ENCODE measurements at regions not wholly inside any gene's neighbourhood (a gene's known extent, or its start where the extent isn't known, plus 50 kb on each side); places are given as distances from the start of the nearest gene placed in this dataset.

DNA sequence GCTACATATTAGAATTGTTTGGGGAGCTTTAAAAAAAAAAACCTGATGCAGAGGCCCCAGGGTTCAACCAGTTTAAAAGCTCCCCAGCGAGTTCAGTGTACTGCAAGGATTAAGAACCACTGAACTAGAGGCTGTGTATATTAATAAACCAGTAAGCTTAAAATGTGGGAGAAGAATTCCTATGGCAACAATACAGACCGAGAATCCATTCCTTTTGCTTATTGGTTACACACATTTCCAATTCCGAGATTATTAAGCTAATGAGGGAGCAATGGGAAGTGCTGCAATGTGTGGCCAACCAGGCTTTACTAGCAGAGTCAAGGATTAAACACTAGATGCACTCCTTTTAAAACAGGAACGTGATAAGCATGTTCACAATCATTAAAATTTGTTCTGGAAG, 204.4 kb downstream of the TDRD15 start:
- ATAC-seq (no peak), FAIRE-seq (no peak), DNase-seq (ENCODE audit: low read depth in 1 of 2, low spot score in 1 of 2) (no peak)
- ChIA-PET POLR2A (no interaction called here), CTCF (interaction anchor here (1.3 kb wide), 1 partner anchor 10 kb away, joined by 7 read pairs; no protein-coding TSS in a partner anchor)
- Histone ChIP-seq H3K9me3 (no peaks in the 10 kb centered on the region), H3K4me2 (no peak overlapping the region), H3K27ac (no peak overlapping the region), H3K4me3 (no peak overlapping the region), H3K4me1 (no peaks in the 10 kb centered on the region)
- TF ChIP-seq NR3C1 (IDR thresholded peaks at IDR 0.05) (no peak), ZNF302 (CRISPR knock-in tag; IDR thresholded peaks at IDR 0.05) (no peak), TFCP2L1 (CRISPR knock-in tag; IDR thresholded peaks at IDR 0.05) (no peak), ZSCAN20 (CRISPR knock-in tag; IDR thresholded peaks at IDR 0.05) (no peak), CBX8 (IDR thresholded peaks at IDR 0.05) (no peak), NPAS2 (CRISPR knock-in tag; IDR thresholded peaks at IDR 0.05; ENCODE audit: borderline replicate concordance) (no peak), FOXS1 (CRISPR knock-in tag; IDR thresholded peaks at IDR 0.05) (no peak), FOSL2 (IDR thresholded peaks at IDR 0.05) (no peak), FOSL2 (CRISPR knock-in tag; IDR thresholded peaks at IDR 0.05) (no peak), NFE2L2 (conservative IDR thresholded peaks at IDR 0.05; ENCODE audit: low read length) (no peak), CHD2 (IDR thresholded peaks at IDR 0.05; ENCODE audit: low read length, partially characterized antibody) (no peak), MYC (IDR thresholded peaks at IDR 0.05; ENCODE audit: borderline replicate concordance, low read length) (no peak), CBX2 (IDR thresholded peaks at IDR 0.05; ENCODE audit: borderline replicate concordance, low read depth) (no peak), KDM1A (IDR thresholded peaks at IDR 0.05; ENCODE audit: low read depth) (no peak), JUN (IDR thresholded peaks at IDR 0.05) (no peak), BHLHE40 (IDR thresholded peaks at IDR 0.05; ENCODE audit: low read depth, low read length) (no peak)
- TF ChIP-seq, protein P1, sequence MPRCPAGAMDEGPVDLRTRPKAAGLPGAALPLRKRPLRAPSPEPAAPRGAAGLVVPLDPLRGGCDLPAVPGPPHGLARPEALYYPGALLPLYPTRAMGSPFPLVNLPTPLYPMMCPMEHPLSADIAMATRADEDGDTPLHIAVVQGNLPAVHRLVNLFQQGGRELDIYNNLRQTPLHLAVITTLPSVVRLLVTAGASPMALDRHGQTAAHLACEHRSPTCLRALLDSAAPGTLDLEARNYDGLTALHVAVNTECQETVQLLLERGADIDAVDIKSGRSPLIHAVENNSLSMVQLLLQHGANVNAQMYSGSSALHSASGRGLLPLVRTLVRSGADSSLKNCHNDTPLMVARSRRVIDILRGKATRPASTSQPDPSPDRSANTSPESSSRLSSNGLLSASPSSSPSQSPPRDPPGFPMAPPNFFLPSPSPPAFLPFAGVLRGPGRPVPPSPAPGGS (IDR thresholded peaks at IDR 0.05): no peak
- TF ChIP-seq, protein P2, sequence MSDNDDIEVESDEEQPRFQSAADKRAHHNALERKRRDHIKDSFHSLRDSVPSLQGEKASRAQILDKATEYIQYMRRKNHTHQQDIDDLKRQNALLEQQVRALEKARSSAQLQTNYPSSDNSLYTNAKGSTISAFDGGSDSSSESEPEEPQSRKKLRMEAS (IDR thresholded peaks at IDR 0.05): no peak
- TF ChIP-seq, protein P3, sequence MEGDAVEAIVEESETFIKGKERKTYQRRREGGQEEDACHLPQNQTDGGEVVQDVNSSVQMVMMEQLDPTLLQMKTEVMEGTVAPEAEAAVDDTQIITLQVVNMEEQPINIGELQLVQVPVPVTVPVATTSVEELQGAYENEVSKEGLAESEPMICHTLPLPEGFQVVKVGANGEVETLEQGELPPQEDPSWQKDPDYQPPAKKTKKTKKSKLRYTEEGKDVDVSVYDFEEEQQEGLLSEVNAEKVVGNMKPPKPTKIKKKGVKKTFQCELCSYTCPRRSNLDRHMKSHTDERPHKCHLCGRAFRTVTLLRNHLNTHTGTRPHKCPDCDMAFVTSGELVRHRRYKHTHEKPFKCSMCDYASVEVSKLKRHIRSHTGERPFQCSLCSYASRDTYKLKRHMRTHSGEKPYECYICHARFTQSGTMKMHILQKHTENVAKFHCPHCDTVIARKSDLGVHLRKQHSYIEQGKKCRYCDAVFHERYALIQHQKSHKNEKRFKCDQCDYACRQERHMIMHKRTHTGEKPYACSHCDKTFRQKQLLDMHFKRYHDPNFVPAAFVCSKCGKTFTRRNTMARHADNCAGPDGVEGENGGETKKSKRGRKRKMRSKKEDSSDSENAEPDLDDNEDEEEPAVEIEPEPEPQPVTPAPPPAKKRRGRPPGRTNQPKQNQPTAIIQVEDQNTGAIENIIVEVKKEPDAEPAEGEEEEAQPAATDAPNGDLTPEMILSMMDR (IDR thresholded peaks at IDR 0.05): no peak
- TF ChIP-seq, protein P4, sequence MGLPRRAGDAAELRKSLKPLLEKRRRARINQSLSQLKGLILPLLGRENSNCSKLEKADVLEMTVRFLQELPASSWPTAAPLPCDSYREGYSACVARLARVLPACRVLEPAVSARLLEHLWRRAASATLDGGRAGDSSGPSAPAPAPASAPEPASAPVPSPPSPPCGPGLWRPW (IDR thresholded peaks at IDR 0.05): no peak
- TF ChIP-seq, protein P5, sequence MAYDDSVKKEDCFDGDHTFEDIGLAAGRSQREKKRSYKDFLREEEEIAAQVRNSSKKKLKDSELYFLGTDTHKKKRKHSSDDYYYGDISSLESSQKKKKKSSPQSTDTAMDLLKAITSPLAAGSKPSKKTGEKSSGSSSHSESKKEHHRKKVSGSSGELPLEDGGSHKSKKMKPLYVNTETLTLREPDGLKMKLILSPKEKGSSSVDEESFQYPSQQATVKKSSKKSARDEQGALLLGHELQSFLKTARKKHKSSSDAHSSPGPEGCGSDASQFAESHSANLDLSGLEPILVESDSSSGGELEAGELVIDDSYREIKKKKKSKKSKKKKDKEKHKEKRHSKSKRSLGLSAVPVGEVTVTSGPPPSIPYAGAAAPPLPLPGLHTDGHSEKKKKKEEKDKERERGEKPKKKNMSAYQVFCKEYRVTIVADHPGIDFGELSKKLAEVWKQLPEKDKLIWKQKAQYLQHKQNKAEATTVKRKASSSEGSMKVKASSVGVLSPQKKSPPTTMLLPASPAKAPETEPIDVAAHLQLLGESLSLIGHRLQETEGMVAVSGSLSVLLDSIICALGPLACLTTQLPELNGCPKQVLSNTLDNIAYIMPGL (CRISPR knock-in tag; IDR thresholded peaks at IDR 0.05; ENCODE audit: borderline replicate concordance): no peak
- 1% methylated on average over 4 of the region's 4 CpGs for WGBS (ENCODE audit: missing lambda C conversion rate)

DNA sequence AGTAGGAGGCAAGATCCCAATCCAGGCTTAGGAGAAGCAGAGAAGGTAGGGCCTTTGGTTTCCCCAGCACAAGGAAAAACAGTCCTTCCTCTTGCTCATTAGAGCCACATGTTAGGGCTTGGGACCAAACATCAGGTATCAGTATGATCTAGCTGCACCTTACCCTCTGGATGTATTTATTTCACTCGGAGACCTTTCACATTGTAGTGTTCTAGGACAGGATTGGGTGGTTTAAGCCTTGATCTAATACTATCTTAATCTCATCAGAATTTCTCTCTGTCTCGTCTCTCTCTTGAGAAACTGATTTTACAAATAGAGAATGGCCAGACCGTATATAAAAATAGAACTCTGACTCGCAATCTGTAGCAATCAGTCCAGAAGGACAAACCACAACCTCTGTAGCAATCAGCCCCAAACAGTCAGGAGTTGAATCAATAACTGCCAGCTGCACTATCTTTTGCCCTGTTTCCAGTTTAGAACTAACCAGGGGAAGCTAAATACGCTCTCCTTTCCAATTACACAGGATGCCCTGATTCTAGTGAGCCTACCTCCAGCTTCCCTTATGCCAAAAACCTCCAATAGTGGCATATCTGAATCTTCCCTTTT, 207.1 kb downstream of the TDRD15 start:
- Histone ChIP-seq H3K27ac (no peak overlapping the region), H3K4me2 (no peak overlapping the region), H3K4me3 (no peak overlapping the region), H3K4me1 (no peaks in the 10 kb centered on the region), H3K9me3 (no peaks in the 10 kb centered on the region)
- DNase-seq (ENCODE audit: low read depth in 1 of 2, low spot score in 1 of 2): no peak
- ChIA-PET POLR2A (no interaction called here), CTCF (interaction anchor here (0.6 to 1.6 kb wide), 2 partner anchors 14 to 171 kb away, joined by 3 read pairs; no protein-coding TSS in a partner anchor)
- 10% methylated on average over 5 of the region's 5 CpGs for WGBS (ENCODE audit: missing lambda C conversion rate)
- no peak for ATAC-seq
- no peak for FAIRE-seq
- TF ChIP-seq SMC3 (IDR thresholded peaks at IDR 0.05): no peak
- TF ChIP-seq KDM5A (IDR thresholded peaks at IDR 0.05): no peak
- TF ChIP-seq, protein P3 (IDR thresholded peaks at IDR 0.05): no peak
- TF ChIP-seq CBX8 (IDR thresholded peaks at IDR 0.05): no peak
- TF ChIP-seq KDM1A (IDR thresholded peaks at IDR 0.05; ENCODE audit: low read depth): no peak
- TF ChIP-seq, protein P1 (IDR thresholded peaks at IDR 0.05): no peak
- TF ChIP-seq EP300 (IDR thresholded peaks at IDR 0.05): no peak
- no peak for TF ChIP-seq POLR2AphosphoS2 (conservative IDR thresholded peaks at IDR 0.05; ENCODE audit: low read length)
- no peak for TF ChIP-seq POLR2A (IDR thresholded peaks at IDR 0.05; ENCODE audit: low read length)
- TF ChIP-seq, protein P6, sequence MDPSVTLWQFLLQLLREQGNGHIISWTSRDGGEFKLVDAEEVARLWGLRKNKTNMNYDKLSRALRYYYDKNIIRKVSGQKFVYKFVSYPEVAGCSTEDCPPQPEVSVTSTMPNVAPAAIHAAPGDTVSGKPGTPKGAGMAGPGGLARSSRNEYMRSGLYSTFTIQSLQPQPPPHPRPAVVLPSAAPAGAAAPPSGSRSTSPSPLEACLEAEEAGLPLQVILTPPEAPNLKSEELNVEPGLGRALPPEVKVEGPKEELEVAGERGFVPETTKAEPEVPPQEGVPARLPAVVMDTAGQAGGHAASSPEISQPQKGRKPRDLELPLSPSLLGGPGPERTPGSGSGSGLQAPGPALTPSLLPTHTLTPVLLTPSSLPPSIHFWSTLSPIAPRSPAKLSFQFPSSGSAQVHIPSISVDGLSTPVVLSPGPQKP (IDR thresholded peaks at IDR 0.05; ENCODE audit: low read depth, low read length): no peak
- TF ChIP-seq, protein P7, sequence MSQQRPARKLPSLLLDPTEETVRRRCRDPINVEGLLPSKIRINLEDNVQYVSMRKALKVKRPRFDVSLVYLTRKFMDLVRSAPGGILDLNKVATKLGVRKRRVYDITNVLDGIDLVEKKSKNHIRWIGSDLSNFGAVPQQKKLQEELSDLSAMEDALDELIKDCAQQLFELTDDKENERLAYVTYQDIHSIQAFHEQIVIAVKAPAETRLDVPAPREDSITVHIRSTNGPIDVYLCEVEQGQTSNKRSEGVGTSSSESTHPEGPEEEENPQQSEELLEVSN (IDR thresholded peaks at IDR 0.05; ENCODE audit: borderline replicate concordance, low read depth): no peak
